ENCODE measurements at regions not wholly inside any gene's neighbourhood (a gene's known extent, or its start where the extent isn't known, plus 50 kb on each side); places are given as distances from the start of the nearest gene placed in this dataset.

- H3K4me3 Mint-ChIP-seq = no peak overlapping the region
- DNase-seq = no peak
- Histone ChIP-seq H3K4me1 (ENCODE audit: control insufficient read depth in 1 of 2, extremely low read depth in 1 of 2, insufficient read depth in 2 of 2, low read length in 2 of 2) (no peaks in the 10 kb centered on the region), H3K4me3 (ENCODE audit: control insufficient read depth in 1 of 2, extremely low read depth in 1 of 2, low read length in 1 of 2) (no peak overlapping the region), H3K9me3 (no peaks in the 10 kb centered on the region), H3K27me3 (replicated peaks in 1 of 2; ENCODE audit: control insufficient read depth in 2 of 2, extremely low read depth in 1 of 2, insufficient read depth in 2 of 2, low read length in 1 of 2) (no peaks in the 10 kb centered on the region), H3K27ac (ENCODE audit: low read length) (no peak overlapping the region), H3K36me3 (ENCODE audit: control insufficient read depth in 2 of 2, extremely low read depth in 1 of 2, insufficient read depth in 1 of 2, low read length in 1 of 2) (no peaks in the 10 kb centered on the region)
- H3K9me3 Mint-ChIP-seq = no peaks in the 10 kb centered on the region
- H3K27me3 Mint-ChIP-seq = peaks cover 17 to 23% of the 10 kb centered on the region in 2 donors
- ATAC-seq (replicated peaks in 1 of 4) = no peak
- WGBS (ENCODE audit: insufficient coverage) = 67% methylated on average over 1 of the region's 1 CpG
- no peaks in the 10 kb centered on the region for H3K36me3 Mint-ChIP-seq
- H3K4me1 Mint-ChIP-seq = no peaks in the 10 kb centered on the region
- H3K27ac Mint-ChIP-seq = no peak overlapping the region
- POLR2A ChIA-PET = no interaction called here
- CTCF ChIA-PET = no interaction called here
Measured at GRCh38 chr11:86889001-86889341, 66.2 kb downstream of the FZD4 start.

- H3K36me3 ChIP-seq (ENCODE audit: control insufficient read depth in 2 of 2, extremely low read depth in 1 of 2, insufficient read depth in 1 of 2, low read length in 1 of 2) = no peaks in the 10 kb centered on the region
- H3K9me3 Mint-ChIP-seq = no peaks in the 10 kb centered on the region
- no peaks in the 10 kb centered on the region for H3K27me3 ChIP-seq (replicated peaks in 1 of 2; ENCODE audit: control insufficient read depth in 2 of 2, extremely low read depth in 1 of 2, insufficient read depth in 2 of 2, low read length in 1 of 2)
- DNase-seq (no peak), ATAC-seq (replicated peaks in 1 of 4) (no peak)
- H3K4me3 ChIP-seq (ENCODE audit: control insufficient read depth in 1 of 2, extremely low read depth in 1 of 2, low read length in 1 of 2) = no peak overlapping the region
- ChIA-PET POLR2A (no interaction called here), CTCF (no interaction called here)
- no peaks in the 10 kb centered on the region for H3K9me3 ChIP-seq
- WGBS (ENCODE audit: insufficient coverage) = no CpG with 5 or more reads among the region's 2 CpGs
- H3K27ac Mint-ChIP-seq = no peak overlapping the region
- no peaks in the 10 kb centered on the region for H3K4me1 Mint-ChIP-seq
- no peak overlapping the region for H3K27ac ChIP-seq (ENCODE audit: low read length)
- no peaks in the 10 kb centered on the region for H3K4me1 ChIP-seq (ENCODE audit: control insufficient read depth in 1 of 2, extremely low read depth in 1 of 2, insufficient read depth in 2 of 2, low read length in 2 of 2)
- H3K4me3 Mint-ChIP-seq = no peak overlapping the region
- H3K27me3 Mint-ChIP-seq = peaks cover 7 to 8% of the 10 kb centered on the region in 2 donors
- no peaks in the 10 kb centered on the region for H3K36me3 Mint-ChIP-seq
Measured at GRCh38 chr11:86891036-86891435, 64.2 kb downstream of the FZD4 start.

- no peak for DNase-seq
- Mint-ChIP-seq H3K27ac (no peak overlapping the region), H3K9me3 (no peaks in the 10 kb centered on the region), H3K4me1 (no peaks in the 10 kb centered on the region), H3K4me3 (no peak overlapping the region), H3K27me3 (peaks cover 4 to 7% of the 10 kb centered on the region in 2 donors), H3K36me3 (no peaks in the 10 kb centered on the region)
- no peak for ATAC-seq (replicated peaks in 1 of 4)
- WGBS (ENCODE audit: insufficient coverage) = no CpG with 5 or more reads among the region's 3 CpGs
- Histone ChIP-seq H3K36me3 (ENCODE audit: control insufficient read depth in 2 of 2, extremely low read depth in 1 of 2, insufficient read depth in 1 of 2, low read length in 1 of 2) (no peaks in the 10 kb centered on the region), H3K27ac (ENCODE audit: low read length) (no peak overlapping the region), H3K4me3 (ENCODE audit: control insufficient read depth in 1 of 2, extremely low read depth in 1 of 2, low read length in 1 of 2) (no peak overlapping the region), H3K4me1 (ENCODE audit: control insufficient read depth in 1 of 2, extremely low read depth in 1 of 2, insufficient read depth in 2 of 2, low read length in 2 of 2) (no peaks in the 10 kb centered on the region), H3K27me3 (replicated peaks in 1 of 2; ENCODE audit: control insufficient read depth in 2 of 2, extremely low read depth in 1 of 2, insufficient read depth in 2 of 2, low read length in 1 of 2) (no peaks in the 10 kb centered on the region), H3K9me3 (no peaks in the 10 kb centered on the region)
- ChIA-PET POLR2A (no interaction called here), CTCF (no interaction called here)
Measured at GRCh38 chr11:86893235-86893634, 62.0 kb downstream of the FZD4 start.
